A204.1 (cell line): ENCODE measurements at regions not wholly inside any gene's neighbourhood (a gene's known extent, or its start where the extent isn't known, plus 50 kb on each side); places are given as distances from the start of the nearest gene placed in this dataset.
"Not testable (repeated sequence)": the region's sequence is repeated elsewhere in the genome, so short reads cannot be mapped to it uniquely, and the experiment has no call there.

ENCODE experiments used
- FAIRE-seq: peaks from 2 replicates; lab custom pipeline; 2012; peaks lifted over from hg19 to GRCh38; lab: Jason Lieb, UNC

DNA sequence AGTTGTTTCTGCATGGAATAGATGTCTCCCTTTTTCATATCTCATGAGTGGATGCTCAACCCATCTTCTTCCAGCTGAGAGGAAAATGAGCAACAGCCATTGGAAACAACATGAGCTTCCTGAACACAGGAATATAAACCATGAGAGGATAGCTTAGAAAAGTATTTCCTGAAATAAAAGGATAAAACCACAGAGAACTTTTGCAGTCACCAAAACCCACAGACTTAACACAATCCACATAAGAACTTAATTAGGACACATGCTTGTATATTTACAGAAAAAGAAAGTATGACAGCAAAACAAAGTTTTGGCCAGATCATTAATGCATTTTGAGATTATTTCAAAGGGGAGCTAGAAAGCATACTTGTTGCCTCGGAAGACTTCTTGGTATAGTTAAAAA, 180.5 kb upstream of the RASGRP1 start:
- FAIRE-seq, result no peak

GRCh38 chr15:38745626-38746025, 181.0 kb upstream of the RASGRP1 start:
- no peak for FAIRE-seq

GRCh38 chr15:38746211-38746610, 181.6 kb upstream of the RASGRP1 start:
- FAIRE-seq, result no peak

GRCh38 chr15:38748710-38749109, 184.1 kb upstream of the RASGRP1 start:
- FAIRE-seq, result no peak

- no peak for FAIRE-seq
Observed at GRCh38 chr15:38750786-38751185, 186.2 kb upstream of the RASGRP1 start.

GRCh38 chr15:38755718-38756117, 191.1 kb upstream of the RASGRP1 start:
- no peak for FAIRE-seq

DNA sequence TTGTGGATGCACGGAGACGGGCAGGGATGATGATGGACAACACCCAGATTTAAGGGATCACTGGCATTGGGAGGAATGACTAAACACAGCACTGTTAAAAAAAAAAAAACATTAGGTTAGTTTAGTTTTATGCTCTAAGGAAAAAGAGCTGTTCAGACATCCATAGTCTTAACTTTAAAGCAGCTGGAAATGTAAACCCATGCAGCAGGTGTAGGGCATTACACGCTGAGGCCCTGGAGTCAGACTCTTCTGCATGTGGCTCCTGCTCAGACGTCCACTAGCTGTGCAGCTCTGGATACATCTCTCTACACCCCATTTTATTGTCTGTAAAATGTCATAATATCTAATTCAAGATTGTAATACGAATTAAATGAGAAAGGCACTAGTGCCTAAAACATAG, 191.8 kb upstream of the RASGRP1 start:
- FAIRE-seq, result no peak

GRCh38 chr15:38758043-38758442, 193.4 kb upstream of the RASGRP1 start:
- FAIRE-seq, result no peak

DNA sequence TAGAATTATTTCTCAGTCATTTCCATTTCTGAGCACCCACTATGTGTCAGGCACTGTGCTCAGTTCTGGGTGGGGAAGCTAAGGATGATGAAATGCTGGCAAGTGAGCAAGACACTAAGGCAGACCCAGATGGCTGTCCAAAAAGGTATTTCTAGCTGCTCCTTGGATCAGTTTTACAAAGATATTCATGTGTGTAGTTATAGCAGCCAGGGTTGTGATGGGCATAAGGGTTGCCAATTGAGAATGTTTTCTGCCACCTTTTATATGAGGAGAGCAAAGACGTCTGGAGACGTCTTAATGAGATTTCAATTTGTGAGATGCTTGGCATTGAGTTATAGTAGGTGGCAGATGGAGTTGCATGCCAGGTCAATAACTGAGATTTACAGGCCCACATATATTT, 197.1 kb upstream of the RASGRP1 start:
- no peak for FAIRE-seq

- FAIRE-seq, result no peak
Observed at GRCh38 chr15:38768970-38769369, 204.4 kb upstream of the RASGRP1 start.

DNA sequence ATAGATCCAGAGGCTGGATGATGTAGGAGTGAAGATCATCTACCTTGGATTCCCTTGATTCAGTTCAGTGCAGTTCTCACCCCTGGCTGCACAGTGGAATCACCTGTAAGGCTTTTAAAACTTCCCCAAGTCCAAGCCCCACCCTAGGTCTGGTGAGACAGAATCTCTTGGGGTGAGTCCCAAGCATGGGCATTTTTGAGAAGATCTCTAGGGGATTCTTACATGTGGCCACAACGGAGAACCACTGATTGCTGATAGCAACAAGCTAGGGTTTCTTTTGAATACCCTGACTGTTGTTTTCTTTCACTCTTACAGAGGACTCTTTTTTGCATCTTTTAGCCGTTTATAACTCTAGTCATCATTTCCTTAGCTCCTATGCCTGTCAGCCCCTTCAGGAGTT, 204.9 kb upstream of the RASGRP1 start:
- no peak for FAIRE-seq

- not testable (repeated sequence) for FAIRE-seq
Observed at GRCh38 chr15:38774076-38774475, 209.5 kb upstream of the RASGRP1 start.

DNA sequence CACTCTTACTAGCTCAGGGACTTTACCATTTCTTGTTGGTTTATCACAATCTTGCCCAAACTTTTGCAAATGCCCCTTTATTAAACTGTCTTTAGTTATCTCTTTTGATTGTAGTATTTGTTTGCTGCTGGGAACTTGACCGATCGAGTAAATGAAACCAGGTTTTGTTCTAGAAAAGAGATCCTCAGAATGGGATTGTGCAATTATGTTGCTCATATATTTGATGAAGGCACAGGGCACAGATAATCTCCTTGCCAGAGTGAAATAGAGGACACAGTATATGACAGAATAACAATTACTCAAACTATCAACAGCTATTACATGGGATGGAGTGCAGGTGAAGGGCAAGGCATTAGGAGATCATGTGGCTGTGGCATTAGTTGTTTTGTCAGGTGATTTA, 216.6 kb upstream of the RASGRP1 start:
- no peak for FAIRE-seq

DNA sequence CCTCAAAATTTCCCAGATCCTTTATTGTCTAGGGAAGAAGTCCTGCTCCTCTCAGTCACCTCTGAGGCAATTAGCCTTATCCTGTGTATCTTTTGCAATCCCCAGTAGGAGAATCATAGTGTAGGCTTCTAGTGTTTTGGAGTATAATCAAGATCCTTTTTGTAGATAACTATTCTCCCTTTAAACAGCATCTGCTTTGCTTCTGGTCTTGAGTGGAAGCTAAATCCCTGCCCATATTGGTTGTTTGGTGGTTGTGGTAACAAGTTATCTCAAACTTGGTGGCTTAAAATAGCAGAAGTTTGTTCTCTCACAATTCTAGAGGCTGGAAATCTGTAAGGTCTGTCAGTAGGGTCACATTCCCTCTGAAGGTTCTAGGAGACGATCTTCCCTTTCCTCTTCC, 217.5 kb upstream of the RASGRP1 start:
- FAIRE-seq, result no peak

- no peak for FAIRE-seq
Observed at GRCh38 chr15:38788918-38789317, 224.3 kb upstream of the RASGRP1 start.

DNA sequence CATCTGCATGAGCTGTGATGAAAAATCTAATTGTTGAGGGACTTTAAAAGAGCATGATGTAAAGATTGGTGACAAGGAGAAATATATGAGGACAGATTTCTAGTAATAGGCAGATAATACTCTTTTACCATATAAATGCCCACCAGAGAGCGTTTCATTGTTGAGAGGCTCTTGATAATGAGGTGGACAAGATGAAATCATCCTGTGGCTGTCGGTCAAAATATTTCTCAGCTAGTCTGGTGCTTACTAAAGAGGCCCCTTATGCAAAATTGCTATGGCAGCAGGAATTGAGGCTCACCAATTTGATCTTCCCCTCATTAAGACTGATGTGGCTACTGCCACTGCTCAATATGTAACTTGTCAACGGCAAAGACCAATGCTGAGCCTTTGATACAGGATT, 225.0 kb upstream of the RASGRP1 start:
- no peak for FAIRE-seq

DNA sequence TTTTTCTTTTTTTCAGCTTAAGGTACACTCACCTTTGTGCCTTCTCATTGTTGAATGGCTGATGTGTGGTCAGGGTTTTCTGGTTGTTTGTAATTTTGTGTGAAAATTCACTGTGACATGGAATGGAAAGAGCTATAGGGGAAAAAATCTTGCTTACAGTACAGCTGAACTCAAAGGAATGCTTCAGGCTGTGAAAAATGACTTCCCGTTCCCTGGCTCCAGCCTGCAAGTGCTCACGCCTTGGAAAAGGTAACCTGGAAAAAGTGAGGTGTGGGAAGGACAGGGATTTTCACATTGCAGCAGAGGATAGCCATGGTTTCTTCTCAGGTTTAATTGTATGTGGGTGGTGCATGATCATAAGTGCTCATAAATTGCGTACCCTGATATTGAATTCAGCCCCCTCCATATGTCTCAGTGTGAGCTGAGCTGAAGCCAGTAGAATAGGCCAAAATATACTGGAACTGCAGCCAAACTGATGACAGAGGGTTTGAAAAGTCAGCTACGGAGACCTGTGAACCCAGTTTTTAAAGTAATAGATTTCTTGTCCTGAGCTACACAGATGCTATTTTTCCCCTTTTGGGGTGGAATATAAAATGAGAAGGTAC, 228.7 kb upstream of the RASGRP1 start:
- no peak for FAIRE-seq

GRCh38 chr15:38795471-38796245, 231.0 kb upstream of the RASGRP1 start:
- FAIRE-seq, result no peak

DNA sequence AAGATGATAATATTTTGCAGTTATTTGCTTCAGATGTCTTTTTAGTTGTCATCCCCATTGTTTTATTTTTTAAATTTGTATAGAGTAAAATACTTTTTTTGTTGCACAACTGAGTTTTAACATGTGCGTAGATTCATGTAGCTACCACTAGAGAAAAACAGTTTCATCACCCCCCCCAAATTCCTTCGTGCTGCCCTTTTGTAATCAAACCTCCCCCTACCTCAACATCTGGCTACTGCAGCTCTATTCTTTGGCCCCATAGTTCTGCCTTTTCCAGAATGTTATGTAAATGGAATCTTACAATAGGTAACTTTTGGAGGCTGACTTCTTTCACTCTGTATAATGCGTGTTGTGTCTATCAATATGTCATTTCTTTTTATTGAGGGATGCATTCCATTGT, 232.0 kb upstream of the RASGRP1 start:
- FAIRE-seq, result no peak

- FAIRE-seq, result not testable (repeated sequence)
Observed at GRCh38 chr15:38797506-38797905, 232.9 kb upstream of the RASGRP1 start.

GRCh38 chr15:38799202-38799601, 234.6 kb upstream of the RASGRP1 start:
- FAIRE-seq, result not testable (repeated sequence)

DNA sequence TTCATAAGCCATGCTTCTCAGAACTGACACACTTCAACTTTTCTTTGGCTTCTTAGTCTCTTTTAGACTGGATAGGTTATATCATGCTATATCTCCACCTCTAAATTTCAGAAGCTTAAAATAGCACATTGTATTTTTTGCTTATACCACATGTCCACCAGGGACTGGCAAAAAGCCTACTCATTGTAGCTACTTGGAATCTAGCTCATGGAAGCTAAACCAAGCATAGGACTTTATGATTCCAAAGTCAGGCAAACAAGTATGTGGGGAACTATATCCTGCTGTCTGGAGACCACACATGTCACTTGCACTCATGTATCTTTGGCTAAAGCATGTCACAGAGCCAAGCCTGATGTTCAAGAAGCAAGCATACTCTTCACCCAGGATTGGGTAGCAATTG, 245.0 kb upstream of the RASGRP1 start:
- FAIRE-seq, result no peak

DNA sequence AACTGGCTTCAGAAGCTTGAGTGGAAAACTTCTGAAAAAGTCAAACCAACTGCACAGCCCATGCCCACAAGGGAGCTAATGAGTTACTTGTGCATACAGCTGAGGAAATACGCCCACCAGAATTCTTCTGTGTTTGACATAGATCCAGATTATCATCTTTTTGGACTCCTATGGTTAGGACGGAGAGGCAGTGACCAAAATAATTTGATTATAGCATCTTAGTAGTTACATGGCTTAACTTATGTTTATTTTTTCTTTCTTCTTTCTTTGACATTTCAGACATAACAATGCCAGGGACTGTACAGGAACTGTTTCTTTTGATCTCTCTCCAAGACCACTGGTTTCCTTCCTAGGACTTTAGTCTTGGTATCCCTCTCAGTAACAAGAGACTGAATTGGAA, 246.1 kb upstream of the RASGRP1 start:
- FAIRE-seq, result no peak

GRCh38 chr15:38814254-38814653, 249.6 kb upstream of the RASGRP1 start:
- not testable (repeated sequence) for FAIRE-seq
